Uterus (tissue), 2 donors: ENCODE measurements at regions not wholly inside any gene's neighbourhood (a gene's known extent, or its start where the extent isn't known, plus 50 kb on each side); places are given as distances from the start of the nearest gene placed in this dataset.

Source experiments
- CTCF ChIP-seq, 4 experiments: fragments of 200-600 bp in 2 of 4; fragments of 450-650 bp in 2 of 4; sonication (generic) in 2 of 4; IDR thresholded peaks; one replicate each; pipeline ENCODE4 v1.5.1; 2016 to 2019; ENCODE audit warnings: antibody characterized with exemption in 4 of 4, mild to moderate bottlenecking in 2 of 4, moderate library complexity in 1 of 4
- POLR2A ChIP-seq, 2 donors: fragments of 450-650 bp; IDR thresholded peaks; one replicate each; pipeline ENCODE4 v1.6.1; 2016; ENCODE audit warnings: antibody characterized with exemption in 2 of 2, mild to moderate bottlenecking in 1 of 2, moderate library complexity in 1 of 2

DNA sequence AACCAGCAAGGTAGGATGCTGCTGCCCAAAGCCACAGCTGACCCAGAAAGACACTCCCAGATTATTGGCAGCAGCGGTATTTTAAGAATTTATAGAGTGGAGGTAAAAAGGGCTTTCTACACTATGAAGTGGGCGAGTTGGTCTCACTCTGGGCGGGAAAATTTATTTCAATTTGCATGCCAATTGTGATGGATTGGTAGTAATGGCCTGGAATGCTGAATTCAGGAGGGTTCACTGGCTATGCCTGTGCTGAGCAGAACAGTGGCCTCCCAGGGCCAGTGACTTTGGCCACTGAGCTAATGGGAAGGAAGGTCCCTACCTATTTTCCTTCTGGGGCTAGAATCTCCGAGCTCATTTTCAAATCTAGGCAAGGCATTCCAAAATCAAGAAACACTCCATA, 243.5 kb downstream of the TSHZ3 start:
- TF ChIP-seq CTCF (IDR thresholded peaks at IDR 0.05): no peak
- TF ChIP-seq POLR2A (IDR thresholded peaks at IDR 0.05): no peak
